H9 (cell line): ENCODE measurements at regions not wholly inside any gene's neighbourhood (a gene's known extent, or its start where the extent isn't known, plus 50 kb on each side); places are given as distances from the start of the nearest gene placed in this dataset.

Source experiments
- DNase-seq: peaks from one replicate; pipeline ENCODE4 v3.0.0-alpha.2; 2017
- H2AFZ ChIP-seq: one replicate; pipeline ENCODE4 v1.6.1; 2013; ENCODE audit warnings: mild to moderate bottlenecking, low read length, control low read depth, moderate library complexity
- H2AK5ac ChIP-seq: 2 replicates; pipeline ENCODE4 v1.6.1; 2013; ENCODE audit warnings: low read length, control low read depth, mixed read lengths; ENCODE audit not compliant: insufficient read length
- H2BK120ac ChIP-seq: one replicate; pipeline ENCODE4 v1.6.1; 2013; ENCODE audit warnings: low read depth, mild to moderate bottlenecking, low read length, control low read depth, inconsistent platforms; ENCODE audit not compliant: poor library complexity, severe bottlenecking
- H2BK12ac ChIP-seq: 2 replicates; pipeline ENCODE4 v1.6.1; 2013; ENCODE audit warnings: low read length, control low read depth, mixed read lengths, low read depth; ENCODE audit not compliant: insufficient read length
- H2BK15ac ChIP-seq: 2 replicates; pipeline ENCODE4 v1.6.1; 2013; ENCODE audit warnings: low read depth, low read length, control low read depth
- H2BK20ac ChIP-seq: one replicate; pipeline ENCODE4 v1.6.1; 2013; ENCODE audit warnings: low read depth, mild to moderate bottlenecking, low read length, control low read depth, inconsistent platforms; ENCODE audit not compliant: poor library complexity, severe bottlenecking
- H2BK5ac ChIP-seq: 2 replicates; pipeline ENCODE4 v1.6.1; 2013; ENCODE audit warnings: low read length, control low read depth, mixed read lengths; ENCODE audit not compliant: insufficient read length
- H3K14ac ChIP-seq: 2 replicates; pipeline ENCODE4 v1.6.1; 2013; ENCODE audit warnings: low read length, control low read depth; ENCODE audit not compliant: insufficient read depth
- H3K18ac ChIP-seq: 2 replicates; pipeline ENCODE4 v1.6.1; 2013; ENCODE audit warnings: low read depth, mild to moderate bottlenecking, mixed read lengths, low read length, control low read depth; ENCODE audit not compliant: insufficient read length
- H3K23ac ChIP-seq: 2 replicates; pipeline ENCODE4 v1.6.1; 2013; ENCODE audit warnings: low read length, control low read depth, mixed read lengths, low read depth; ENCODE audit not compliant: insufficient read length
- H3K23me2 ChIP-seq: 2 replicates; pipeline ENCODE4 v1.6.1; 2013; ENCODE audit warnings: low read depth, mild to moderate bottlenecking, mixed read lengths, low read length, control low read depth; ENCODE audit not compliant: insufficient read length, poor library complexity, severe bottlenecking
- H3K27ac ChIP-seq: 2 replicates; pipeline ENCODE4 v1.5.1; 2013; ENCODE audit warnings: low read length, control low read depth, mixed read lengths, low read depth; ENCODE audit not compliant: insufficient read length
- H3K27me3 ChIP-seq: 2 replicates; pipeline ENCODE4 v1.6.1; 2013; ENCODE audit warnings: low read length, control low read depth, inconsistent platforms; ENCODE audit not compliant: insufficient read depth
- H3K4ac ChIP-seq: 2 replicates; pipeline ENCODE4 v1.6.1; 2013; ENCODE audit warnings: low read depth, mild to moderate bottlenecking, control low read depth, inconsistent platforms, low read length, moderate library complexity
- H3K4me1 ChIP-seq: 2 replicates; pipeline ENCODE4 v1.6.1; 2013; ENCODE audit warnings: low read length, control low read depth, inconsistent platforms; ENCODE audit not compliant: insufficient read depth
- H3K4me2 ChIP-seq: 2 replicates; pipeline ENCODE4 v1.6.1; 2013; ENCODE audit warnings: low read length, control low read depth, mixed read lengths; ENCODE audit not compliant: insufficient read length, insufficient read depth
- H3K56ac ChIP-seq: 2 replicates; pipeline ENCODE4 v1.6.1; 2013; ENCODE audit warnings: low read depth, mild to moderate bottlenecking, mixed read lengths, low read length, control low read depth; ENCODE audit not compliant: insufficient read length
- H3K79me1 ChIP-seq: 2 replicates; pipeline ENCODE4 v1.6.1; 2013; ENCODE audit warnings: low read depth, mild to moderate bottlenecking, moderate library complexity, low read length, control low read depth, inconsistent platforms; ENCODE audit not compliant: insufficient read depth, poor library complexity, severe bottlenecking
- H3K79me2 ChIP-seq: 2 replicates; pipeline ENCODE4 v1.6.1; 2013; ENCODE audit warnings: low read length, control low read depth, inconsistent platforms; ENCODE audit not compliant: insufficient read depth
- H3K9ac ChIP-seq: 2 replicates; pipeline ENCODE4 v1.6.1; 2013; ENCODE audit warnings: low read length, control low read depth, mixed read lengths; ENCODE audit not compliant: insufficient read length; ENCODE audit errors: extremely low read depth
- H3K9me3 ChIP-seq: one replicate; pipeline ENCODE4 v1.6.1; 2013; ENCODE audit warnings: low read depth, low read length, inconsistent platforms; ENCODE audit not compliant: control insufficient read depth
- H3T11ph ChIP-seq: one replicate; pipeline ENCODE4 v1.6.1; 2013; ENCODE audit warnings: mild to moderate bottlenecking, low read length, control low read depth, inconsistent platforms
- H4K20me1 ChIP-seq: one replicate; pipeline ENCODE4 v1.6.1; 2013; ENCODE audit not compliant: control insufficient read depth, insufficient read length, insufficient read depth
- H4K5ac ChIP-seq: 2 replicates; pipeline ENCODE4 v1.6.1; 2013; ENCODE audit warnings: low read depth, mild to moderate bottlenecking, mixed read lengths, low read length, control low read depth; ENCODE audit not compliant: insufficient read length
- H4K8ac ChIP-seq: replicated peaks from 2 replicates; pipeline ENCODE4 v1.6.1; 2013; ENCODE audit warnings: low read length, control low read depth, mixed read lengths, low read depth; ENCODE audit not compliant: insufficient read length
- H4K91ac ChIP-seq: 2 replicates; pipeline ENCODE4 v1.6.1; 2013; ENCODE audit warnings: low read depth, mild to moderate bottlenecking, moderate library complexity, mixed read lengths, low read length, control low read depth; ENCODE audit not compliant: insufficient read length
- H3K27ac Mint-ChIP-seq, 3 experiments: 2 replicates in 2 of 3; 3 replicates in 1 of 3; pipeline ENCODE4 v1.8.0; 2020 to 2021; ENCODE audit warnings: mixed read lengths in 3 of 3, mild to moderate bottlenecking in 1 of 3, moderate library complexity in 1 of 3
- H3K27me3 Mint-ChIP-seq: 2 replicates; pipeline ENCODE4 v1.8.0; 2021; ENCODE audit warnings: low read depth, mild to moderate bottlenecking, moderate library complexity, mixed read lengths
- H3K36me3 Mint-ChIP-seq, 3 experiments: 2 replicates in 2 of 3; 3 replicates in 1 of 3; pipeline ENCODE4 v1.8.0; 2020 to 2021; ENCODE audit warnings: low read depth in 3 of 3, mixed read lengths in 3 of 3; ENCODE audit not compliant: insufficient read depth in 1 of 3
- H3K4me1 Mint-ChIP-seq, 2 experiments: 2 replicates each; pipeline ENCODE4 v1.8.0; 2020; ENCODE audit warnings: mixed read lengths in 2 of 2
- H3K4me3 Mint-ChIP-seq, 2 experiments: 2 replicates in 1 of 2; 3 replicates in 1 of 2; pipeline ENCODE4 v1.8.0; 2020 to 2021; ENCODE audit warnings: mild to moderate bottlenecking in 2 of 2, mixed read lengths in 2 of 2, moderate library complexity in 1 of 2
- H3K9me3 Mint-ChIP-seq, 2 experiments: 2 replicates in 1 of 2; 3 replicates in 1 of 2; pipeline ENCODE4 v1.8.0; 2020; ENCODE audit warnings: mild to moderate bottlenecking in 2 of 2, mixed read lengths in 2 of 2, moderate library complexity in 1 of 2
- WGBS: extraction: QIAGEN DNeasy Blood & Tissue Kit; methylation state at CpG from one replicate; pipeline ENCODE4 v1.1.7; 2013; ENCODE audit warnings: missing lambda C conversion rate, low lambda C conversion rate, mixed read lengths; ENCODE audit not compliant: insufficient read length; ENCODE audit errors: extremely low coverage; 5-methylcytosine and 5-hydroxymethylcytosine counted together
- TF ChIP-seq, protein P1 (sequence below): fragments of 200-600 bp; sonication (generic); conservative IDR thresholded peaks from 3 replicates; pipeline ENCODE4 v1.8.0; 2021; ENCODE audit warnings: antibody characterized with exemption, mild to moderate bottlenecking

DNA sequence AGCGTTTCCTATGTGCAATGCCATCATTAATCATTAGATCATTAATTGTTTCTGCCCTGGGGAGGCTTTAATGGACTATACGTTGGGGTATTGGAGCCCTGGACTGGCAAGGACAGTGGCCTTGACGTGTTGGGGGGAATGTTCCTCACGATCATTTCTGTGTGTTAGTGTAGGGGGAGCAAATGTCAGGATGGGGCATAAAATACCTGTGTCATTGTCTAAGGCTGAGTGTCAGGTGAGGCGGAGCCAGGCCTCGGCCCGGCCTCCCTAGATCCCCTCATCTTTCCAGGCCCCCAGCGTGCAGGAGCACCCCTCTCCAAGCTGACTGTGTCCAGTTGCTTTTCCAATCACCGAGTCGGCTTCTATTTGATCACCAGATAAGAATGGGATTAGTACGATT lies 346.4 kb upstream of the SHH start:
- no peak overlapping the region for H2BK120ac ChIP-seq
- no peak overlapping the region for H3K4me3 Mint-ChIP-seq
- no peak overlapping the region for H4K5ac ChIP-seq
- no peak overlapping the region for H2BK12ac ChIP-seq
- H3K9ac ChIP-seq, result no peak overlapping the region
- no peak overlapping the region for H3K4ac ChIP-seq
- no peaks in the 10 kb centered on the region for H3K9me3 ChIP-seq
- no peaks in the 10 kb centered on the region for H4K20me1 ChIP-seq
- H3K9me3 Mint-ChIP-seq, result peaks cover 3 to 6% of the 10 kb centered on the region in 2 experiments; a peak in 3 of 5 replicates
- no peak for DNase-seq
- H3K27ac ChIP-seq, result no peak overlapping the region
- H4K8ac ChIP-seq, result no peak overlapping the region
- H3K79me2 ChIP-seq, result no peaks in the 10 kb centered on the region
- no peak overlapping the region for H3K14ac ChIP-seq
- no peak overlapping the region; a peak in 1 of 7 replicates for H3K27ac Mint-ChIP-seq
- H3T11ph ChIP-seq, result no peak overlapping the region
- H3K4me1 ChIP-seq, result no peaks in the 10 kb centered on the region
- peaks cover 0 to 3% (median 0%) of the 10 kb centered on the region in 3 experiments; a peak in 2 of 7 replicates for H3K36me3 Mint-ChIP-seq
- H3K56ac ChIP-seq, result no peak overlapping the region
- H3K4me1 Mint-ChIP-seq, result peaks cover 13 to 19% of the 10 kb centered on the region in 2 experiments
- no peak overlapping the region for H2BK15ac ChIP-seq
- H2BK20ac ChIP-seq, result no peak overlapping the region
- no peaks in the 10 kb centered on the region for H3K79me1 ChIP-seq
- no peak overlapping the region for H2AFZ ChIP-seq
- no peak overlapping the region for H2AK5ac ChIP-seq
- H3K27me3 ChIP-seq, result no peaks in the 10 kb centered on the region
- no peak overlapping the region for H2BK5ac ChIP-seq
- TF ChIP-seq, protein P1, sequence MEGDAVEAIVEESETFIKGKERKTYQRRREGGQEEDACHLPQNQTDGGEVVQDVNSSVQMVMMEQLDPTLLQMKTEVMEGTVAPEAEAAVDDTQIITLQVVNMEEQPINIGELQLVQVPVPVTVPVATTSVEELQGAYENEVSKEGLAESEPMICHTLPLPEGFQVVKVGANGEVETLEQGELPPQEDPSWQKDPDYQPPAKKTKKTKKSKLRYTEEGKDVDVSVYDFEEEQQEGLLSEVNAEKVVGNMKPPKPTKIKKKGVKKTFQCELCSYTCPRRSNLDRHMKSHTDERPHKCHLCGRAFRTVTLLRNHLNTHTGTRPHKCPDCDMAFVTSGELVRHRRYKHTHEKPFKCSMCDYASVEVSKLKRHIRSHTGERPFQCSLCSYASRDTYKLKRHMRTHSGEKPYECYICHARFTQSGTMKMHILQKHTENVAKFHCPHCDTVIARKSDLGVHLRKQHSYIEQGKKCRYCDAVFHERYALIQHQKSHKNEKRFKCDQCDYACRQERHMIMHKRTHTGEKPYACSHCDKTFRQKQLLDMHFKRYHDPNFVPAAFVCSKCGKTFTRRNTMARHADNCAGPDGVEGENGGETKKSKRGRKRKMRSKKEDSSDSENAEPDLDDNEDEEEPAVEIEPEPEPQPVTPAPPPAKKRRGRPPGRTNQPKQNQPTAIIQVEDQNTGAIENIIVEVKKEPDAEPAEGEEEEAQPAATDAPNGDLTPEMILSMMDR, result no peak
- no peaks in the 10 kb centered on the region for H3K23me2 ChIP-seq
- no CpG with 5 or more reads among the region's 11 CpGs for WGBS
- no peak overlapping the region for H4K91ac ChIP-seq
- H3K27me3 Mint-ChIP-seq, result peaks cover 12% of the 10 kb centered on the region
- H3K18ac ChIP-seq, result no peak overlapping the region
- no peak overlapping the region for H3K23ac ChIP-seq
- no peak overlapping the region for H3K4me2 ChIP-seq
